PC-9 (cell line): ENCODE measurements at regions not wholly inside any gene's neighbourhood (a gene's known extent, or its start where the extent isn't known, plus 50 kb on each side); places are given as distances from the start of the nearest gene placed in this dataset.

Source experiments
- BruUV-seq: library from RNA; stranded (reverse); fragments of 400-500 nt; replicated peaks from 2 replicates; lab custom pipeline; 2021; lab: Mats Ljungman, UMichigan
- CTCF ChIA-PET: fragments of 300-600 bp; sonication (Branson Sonifier 250); formaldehyde crosslinking; loops from one replicate; lab custom pipeline; 2022; ENCODE audit warnings: antibody characterized with exemption; lab: Charles Lee
- POLR2A ChIA-PET: fragments of 300-600 bp; sonication (Branson Sonifier 250); formaldehyde crosslinking; loops from one replicate; lab custom pipeline; 2022; ENCODE audit warnings: antibody characterized with exemption; ENCODE audit not compliant: unreplicated experiment; lab: Charles Lee
- DNase-seq, 2 experiments: peaks; one replicate each; pipeline versions ENCODE4 v3.0.0 to v3.0.0-alpha.2; 2015 to 2022; ENCODE audit warnings: mixed read lengths in 1 of 2
- H2AFZ ChIP-seq: fragments of 200-600 bp; sonication (generic); 2 replicates; pipeline ENCODE4 v1.8.1; 2017; ENCODE audit warnings: antibody characterized with exemption
- H3F3A ChIP-seq: fragments of 200-600 bp; sonication (generic); 2 replicates; pipeline ENCODE4 v1.8.1; 2017; ENCODE audit warnings: antibody characterized with exemption, mild to moderate bottlenecking, low read depth; ENCODE audit not compliant: insufficient read depth
- H3K27ac ChIP-seq: fragments of 200-600 bp; sonication (generic); 2 replicates; pipeline ENCODE4 v1.6.1; 2016; ENCODE audit warnings: mixed run types
- H3K27me3 ChIP-seq: fragments of 200-600 bp; sonication (generic); 2 replicates; pipeline ENCODE4 v1.6.1; 2016; ENCODE audit warnings: low read depth, mixed run types; ENCODE audit not compliant: insufficient read depth
- H3K36me3 ChIP-seq: fragments of 200-600 bp; sonication (generic); 2 replicates; pipeline ENCODE4 v1.6.1; 2016; ENCODE audit warnings: low read depth, mixed run types
- H3K4me1 ChIP-seq: fragments of 200-600 bp; sonication (generic); replicated peaks from 2 replicates; pipeline ENCODE4 v1.6.1; 2016; ENCODE audit warnings: mixed run types; ENCODE audit not compliant: insufficient read depth
- H3K4me2 ChIP-seq: fragments of 200-600 bp; sonication (generic); 2 replicates; pipeline ENCODE4 v1.6.1; 2017; ENCODE audit warnings: mixed run types
- H3K4me3 ChIP-seq: fragments of 200-600 bp; sonication (generic); 2 replicates; pipeline ENCODE4 v1.6.1; 2016; ENCODE audit warnings: mixed run types
- H3K79me2 ChIP-seq: fragments of 200-600 bp; sonication (generic); 2 replicates; pipeline ENCODE4 v1.6.1; 2017; ENCODE audit warnings: low read depth, mixed run types
- H3K9me2 ChIP-seq: fragments of 200-600 bp; sonication (generic); 2 replicates; pipeline ENCODE4 v1.8.1; 2017; ENCODE audit warnings: mild to moderate bottlenecking; ENCODE audit not compliant: insufficient read depth
- H3K9me3 ChIP-seq: fragments of 200-600 bp; sonication (generic); 2 replicates; pipeline ENCODE4 v1.8.1; 2016; ENCODE audit warnings: low read depth; ENCODE audit not compliant: insufficient read depth
- H4K20me1 ChIP-seq: fragments of 200-600 bp; sonication (generic); 2 replicates; pipeline ENCODE4 v1.8.1; 2017; ENCODE audit not compliant: insufficient read depth
- CTCF ChIP-seq: fragments of 200-600 bp; sonication (generic); conservative IDR thresholded peaks from 2 replicates; pipeline ENCODE4 v1.6.1; 2017; ENCODE audit warnings: mixed run types, antibody characterized with exemption, mild to moderate bottlenecking, moderate library complexity
- EZH2 ChIP-seq: fragments of 200-600 bp; sonication (generic); IDR thresholded peaks from 2 replicates; pipeline ENCODE4 v1.8.0; 2017; ENCODE audit warnings: antibody characterized with exemption, low read depth
- intact Hi-C: fragments of 100-400 bp; cut with micrococcal nuclease; formaldehyde crosslinking; loops from one replicate; pipeline ENCODE4 v1.10.0; 2022; ENCODE audit not compliant: unreplicated experiment

DNA sequence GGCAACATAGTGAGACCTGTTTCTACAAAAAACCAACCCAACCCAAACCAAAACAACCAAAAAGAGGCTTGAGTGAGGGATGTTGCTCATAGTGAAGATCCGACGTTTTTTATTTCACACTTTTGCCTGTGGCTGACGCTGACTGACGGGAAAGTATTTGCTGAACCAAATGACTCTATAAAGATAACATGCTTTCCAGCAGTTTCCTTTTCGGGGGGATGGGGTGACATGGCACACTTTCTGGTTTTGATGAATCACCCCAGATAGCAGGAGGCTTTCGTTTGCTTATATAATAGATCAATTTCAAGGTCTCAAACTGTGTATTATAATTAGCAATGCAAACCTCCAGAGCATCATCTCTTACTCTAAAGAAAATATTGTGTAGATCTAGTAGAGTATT is 150.8 kb downstream of the AQP4 start:
- Histone ChIP-seq H3K27me3 (no peaks in the 10 kb centered on the region), H2AFZ (no peak overlapping the region), H3K4me2 (no peak overlapping the region), H3K79me2 (no peaks in the 10 kb centered on the region), H3K9me3 (no peaks in the 10 kb centered on the region), H3K4me3 (no peak overlapping the region), H3K36me3 (no peaks in the 10 kb centered on the region), H3K9me2 (no peaks in the 10 kb centered on the region), H4K20me1 (no peaks in the 10 kb centered on the region), H3K27ac (no peak overlapping the region), H3F3A (no peaks in the 10 kb centered on the region), H3K4me1 (no peaks in the 10 kb centered on the region)
- TF ChIP-seq EZH2 (no peak), CTCF (no peak)
- POLR2A ChIA-PET = no interaction called here
- intact Hi-C loops = no loop called here
- CTCF ChIA-PET = no interaction called here
- no peak for DNase-seq
- BruUV-seq = no TSS peak

- Histone ChIP-seq H2AFZ (no peak overlapping the region), H3K4me2 (no peak overlapping the region), H3K27ac (no peak overlapping the region), H4K20me1 (no peaks in the 10 kb centered on the region), H3F3A (no peaks in the 10 kb centered on the region), H3K36me3 (no peaks in the 10 kb centered on the region), H3K27me3 (no peaks in the 10 kb centered on the region), H3K79me2 (no peaks in the 10 kb centered on the region), H3K4me1 (no peaks in the 10 kb centered on the region), H3K9me2 (no peaks in the 10 kb centered on the region), H3K9me3 (no peaks in the 10 kb centered on the region), H3K4me3 (no peak overlapping the region)
- DNase-seq = no peak
- TF ChIP-seq EZH2 = no peak
- no peak for TF ChIP-seq CTCF
- POLR2A ChIA-PET = no interaction called here
- CTCF ChIA-PET = no interaction called here
- no TSS peak for BruUV-seq
- intact Hi-C loops = no loop called here
These were observed 153.8 kb downstream of the AQP4 start for GRCh38 chr18:26711756-26712155.

- CTCF ChIA-PET = no interaction called here
These were observed 154.9 kb downstream of the AQP4 start for GRCh38 chr18:26710470-26711096.

More at GRCh38 chr18:26710470-26711096, 154.9 kb downstream of the AQP4 start:
- H3K36me3 ChIP-seq = no peaks in the 10 kb centered on the region
- TF ChIP-seq EZH2 (no peak), CTCF (no peak)
- POLR2A ChIA-PET = no interaction called here
- no TSS peak for BruUV-seq
- no peaks in the 10 kb centered on the region for H3K79me2 ChIP-seq
- H3K27ac ChIP-seq = no peak overlapping the region
- no peaks in the 10 kb centered on the region for H3K9me2 ChIP-seq
- H3K4me2 ChIP-seq = no peak overlapping the region
- intact Hi-C loops = no loop called here
- H3K27me3 ChIP-seq = no peaks in the 10 kb centered on the region
- H3K4me1 ChIP-seq = no peaks in the 10 kb centered on the region
- H3F3A ChIP-seq = no peaks in the 10 kb centered on the region
- no peak overlapping the region for H2AFZ ChIP-seq
- no peaks in the 10 kb centered on the region for H4K20me1 ChIP-seq
- H3K4me3 ChIP-seq = no peak overlapping the region
- no peaks in the 10 kb centered on the region for H3K9me3 ChIP-seq
- DNase-seq = no peak
